ENCODE measurements at regions not wholly inside any gene's neighbourhood (a gene's known extent, or its start where the extent isn't known, plus 50 kb on each side); places are given as distances from the start of the nearest gene placed in this dataset.

GRCh38 chr14:101407328-101407727 lies 154.0 kb upstream of the DIO3 start:
- TF ChIP-seq CTCF (IDR thresholded peaks at IDR 0.05): no peak
- TF ChIP-seq POLR2A (IDR thresholded peaks at IDR 0.05): no peak

All from vagina (tissue), 2 donors.